GF-D8 (cell line): ENCODE measurements at regions not wholly inside any gene's neighbourhood (a gene's known extent, or its start where the extent isn't known, plus 50 kb on each side); places are given as distances from the start of the nearest gene placed in this dataset.

ENCODE experiments used
- DNase-seq: peaks from one replicate; lab custom pipeline; 2025; lab: John Stamatoyannopoulos, UW

GRCh38 chr7:116145245-116145852, 65.0 kb upstream of the TES start:
- no peak for DNase-seq

GRCh38 chr7:116148108-116148507, 62.2 kb upstream of the TES start:
- no peak for DNase-seq

- no peak for DNase-seq
Observed at GRCh38 chr7:116148626-116149025, 61.7 kb upstream of the TES start.

GRCh38 chr7:116150588-116150987, 59.8 kb upstream of the TES start:
- DNase-seq: no peak

- no peak for DNase-seq
Observed at GRCh38 chr7:116152276-116152675, 58.1 kb upstream of the TES start.

- no peak for DNase-seq
Observed at GRCh38 chr7:116153050-116153449, 57.3 kb upstream of the TES start.

GRCh38 chr7:116159711-116160110, 50.6 kb upstream of the TES start:
- DNase-seq: no peak
